DMS79 (cell line): ENCODE measurements at regions not wholly inside any gene's neighbourhood (a gene's known extent, or its start where the extent isn't known, plus 50 kb on each side); places are given as distances from the start of the nearest gene placed in this dataset.
"Not testable (repeated sequence)": the region's sequence is repeated elsewhere in the genome, so short reads cannot be mapped to it uniquely, and the experiment has no call there.

Source experiments
- DNase-seq: peaks from one replicate; lab custom pipeline; 2025; lab: John Stamatoyannopoulos, UW

DNA sequence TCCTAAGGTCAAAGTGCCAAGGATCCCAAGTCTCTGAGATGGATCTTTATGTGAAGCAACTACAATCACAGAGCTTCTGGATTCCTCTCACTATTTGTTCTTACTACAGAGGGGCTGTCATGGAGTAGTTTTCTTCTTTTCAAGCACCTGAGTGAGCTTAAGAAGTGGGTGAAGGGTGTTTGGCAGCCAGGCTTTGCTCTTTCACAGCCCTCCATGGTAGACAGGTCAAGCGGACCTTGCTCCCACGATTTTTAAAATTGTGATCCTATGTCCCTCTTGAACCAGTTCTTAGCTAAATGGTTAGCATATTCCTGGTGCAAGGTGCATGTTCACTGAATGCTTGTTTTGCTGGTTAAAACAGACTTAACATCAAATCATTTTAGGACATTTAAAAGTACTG is 332.2 kb downstream of the GADD45G start:
- no peak for DNase-seq

DNA sequence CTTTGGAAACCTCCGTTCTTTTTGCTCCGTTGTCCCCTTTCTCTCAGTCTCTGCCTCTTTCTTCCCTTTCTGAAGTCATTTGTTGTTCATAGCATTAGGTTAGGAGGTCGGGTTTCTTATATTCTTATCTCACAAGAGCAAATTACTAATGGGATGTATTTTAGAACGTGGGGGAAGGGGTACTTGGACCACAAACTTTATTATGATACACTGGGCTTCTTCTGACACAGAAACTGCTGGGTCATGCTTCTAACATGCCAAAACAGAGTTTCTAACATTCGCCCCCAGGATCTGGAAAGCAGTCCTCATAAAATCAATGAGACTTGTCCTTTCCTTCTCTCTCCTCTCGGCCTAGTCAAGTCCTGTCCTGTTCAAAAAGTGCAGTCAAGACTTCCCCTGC is 334.4 kb downstream of the GADD45G start:
- DNase-seq, result no peak

DNA sequence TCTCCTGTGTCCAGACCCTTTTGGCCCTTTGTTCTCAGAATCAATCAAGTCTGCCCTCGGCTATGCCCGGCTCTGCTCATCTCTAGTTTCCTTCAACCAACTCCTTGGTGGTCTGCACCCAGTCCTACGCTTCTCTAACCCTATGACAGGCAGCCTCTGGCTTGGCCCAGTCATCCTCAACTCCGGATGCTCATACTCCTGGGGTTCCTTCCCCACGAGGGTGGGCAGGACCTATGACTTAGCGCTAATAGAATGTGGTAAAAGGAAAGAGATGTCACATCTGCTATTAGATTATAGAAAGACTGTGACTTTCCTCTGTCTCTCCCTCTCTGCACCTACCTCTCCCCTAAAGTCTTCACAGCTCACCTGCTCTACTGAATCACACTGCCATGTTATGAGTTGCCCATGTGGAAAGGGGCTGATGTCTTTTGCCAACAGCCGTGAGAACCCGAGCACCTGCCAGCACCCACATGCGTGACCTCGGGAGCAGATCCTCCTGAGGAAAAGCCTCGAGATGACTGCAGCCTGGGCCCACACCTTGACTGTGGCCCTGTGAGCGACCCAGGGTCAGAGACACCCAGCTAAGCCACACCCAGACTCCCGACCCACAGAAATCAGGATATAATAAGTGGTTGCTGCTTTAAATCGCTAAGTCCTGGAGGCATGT is 334.9 kb downstream of the GADD45G start:
- DNase-seq, result no peak

DNA sequence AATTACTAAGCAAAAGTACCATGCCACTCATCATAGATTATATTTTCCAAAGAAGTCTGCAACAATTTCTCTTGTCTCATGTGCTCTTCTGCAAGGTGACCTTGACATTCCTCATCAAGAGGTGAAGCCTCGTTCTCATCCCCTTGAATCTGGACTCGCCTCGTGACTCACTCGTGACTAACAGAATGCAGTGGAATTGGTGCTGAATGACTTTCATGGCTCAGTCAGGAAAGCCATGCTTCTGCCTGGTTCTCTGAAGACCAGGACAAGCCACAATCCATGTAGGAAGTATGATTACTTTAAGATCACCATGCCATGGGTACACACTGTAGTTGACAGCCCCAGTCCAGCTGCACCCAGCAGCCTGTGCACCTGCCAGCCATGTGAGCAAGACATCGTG is 335.8 kb downstream of the GADD45G start:
- DNase-seq, result no peak

DNA sequence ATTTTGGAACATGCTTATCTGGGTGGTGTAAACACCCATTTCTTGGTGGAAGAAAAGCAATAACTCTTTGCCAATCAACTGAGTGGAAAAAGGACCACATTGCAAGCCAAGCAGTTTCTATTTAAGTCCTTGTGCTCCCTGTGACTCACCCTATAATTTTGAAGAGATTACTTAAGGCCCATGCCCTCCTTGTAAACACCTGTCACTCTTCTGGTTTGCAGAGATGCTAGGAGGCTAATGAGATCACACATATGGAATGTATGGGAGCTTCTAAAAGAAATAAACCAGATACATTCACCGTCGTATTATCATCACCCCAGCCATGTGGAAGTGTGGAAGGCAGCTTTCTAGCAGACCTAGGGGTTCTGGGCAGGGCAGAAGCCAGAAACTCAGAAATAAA is 337.1 kb downstream of the GADD45G start:
- peak; percentile 28 for DNase-seq

DNA sequence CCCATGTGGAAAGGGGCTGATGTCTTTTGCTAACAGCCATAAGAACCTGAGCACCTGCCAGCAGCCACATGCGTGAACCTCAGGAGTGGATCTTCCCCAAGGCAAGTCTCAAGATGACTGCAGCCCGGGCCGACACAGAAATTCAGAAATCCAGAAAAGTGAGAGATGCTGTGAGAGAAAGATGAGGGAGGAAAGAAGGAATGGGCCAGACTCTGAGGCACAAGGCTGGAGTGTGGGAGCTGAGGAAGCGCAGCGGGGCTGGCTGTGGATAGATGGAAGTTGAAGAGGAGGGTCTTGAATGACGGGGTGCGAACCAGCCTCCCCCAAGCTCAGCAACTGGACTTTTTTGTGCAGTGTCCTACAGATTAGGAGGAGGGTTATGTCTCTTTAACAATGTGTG is 337.8 kb downstream of the GADD45G start:
- DNase-seq, result no peak

DNA sequence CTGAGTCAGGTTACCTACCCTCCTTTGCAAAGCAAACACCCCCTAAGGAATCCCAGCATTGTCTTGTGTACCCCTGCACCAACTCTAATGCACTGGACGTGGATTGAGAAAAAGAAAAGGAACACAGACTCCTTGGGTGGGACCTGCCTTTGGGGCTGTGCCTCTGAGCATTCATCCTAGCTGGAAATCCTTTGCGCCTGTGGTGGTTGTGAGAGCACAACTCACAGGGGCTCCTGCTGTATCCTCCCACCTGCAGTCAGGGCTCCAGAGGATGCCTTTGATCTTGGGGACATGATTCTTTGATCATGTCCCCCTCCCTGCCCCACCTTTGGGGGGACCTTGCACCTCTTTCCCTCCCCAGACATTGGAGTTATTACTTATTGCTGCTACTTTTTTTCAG is 338.5 kb downstream of the GADD45G start:
- DNase-seq, result no peak

DNA sequence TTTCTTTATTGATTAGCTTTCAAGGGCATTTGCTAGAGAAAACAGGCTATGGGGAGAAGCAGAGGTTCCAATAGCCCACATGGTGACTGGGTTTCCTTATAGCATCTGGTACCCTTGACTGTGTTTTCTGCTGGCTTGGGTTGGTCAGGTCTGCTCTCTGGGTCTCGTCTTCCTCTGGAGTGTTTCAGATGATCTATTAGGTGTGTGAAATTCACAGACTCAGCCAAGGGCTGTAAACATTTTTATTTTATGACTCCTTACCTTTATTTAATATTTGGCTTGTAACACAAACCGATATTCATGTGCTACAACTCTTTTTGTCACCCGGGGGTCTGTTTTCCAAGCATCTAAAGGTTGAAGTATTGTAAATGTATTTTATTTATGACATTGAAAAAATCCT is 338.9 kb downstream of the GADD45G start:
- DNase-seq, result no peak

DNA sequence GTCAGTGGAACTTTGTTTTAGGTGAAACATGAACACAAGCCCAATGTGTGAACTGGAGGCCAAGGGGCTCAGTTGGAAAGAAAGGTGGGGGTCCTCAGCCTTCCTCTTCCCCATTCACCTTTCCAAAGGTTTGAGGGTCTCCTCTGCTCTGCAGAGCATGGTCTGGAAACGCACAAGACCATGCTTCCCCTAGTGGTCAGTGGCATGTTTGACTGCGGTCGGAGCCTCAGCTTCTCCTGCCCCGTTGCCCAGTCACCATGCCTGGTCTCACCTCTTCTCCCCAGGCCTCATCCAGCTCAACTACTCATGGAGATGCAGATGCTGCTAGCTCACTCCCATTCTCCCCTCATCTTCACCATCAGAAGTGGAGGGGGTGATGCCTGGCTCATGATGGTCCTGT is 340.3 kb downstream of the GADD45G start:
- no peak for DNase-seq

DNA sequence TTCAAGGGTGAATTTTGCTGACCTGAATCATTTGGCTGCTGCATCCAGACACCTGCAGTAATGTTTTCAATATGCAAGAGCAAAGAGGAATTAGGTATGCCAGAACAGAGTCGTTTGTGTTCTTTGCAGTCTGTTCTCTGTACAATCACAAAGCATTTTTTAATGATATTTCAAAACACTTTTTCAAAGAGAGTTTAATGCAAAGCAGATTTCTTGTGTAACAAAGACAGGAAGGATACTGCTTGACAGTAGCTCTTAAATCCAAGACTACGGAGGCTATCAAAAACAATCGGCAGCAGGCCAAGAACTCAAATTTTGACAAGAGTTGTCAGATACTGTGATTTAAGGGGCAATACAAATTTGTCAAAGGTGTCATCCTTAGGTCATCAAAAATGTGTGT is 341.9 kb downstream of the GADD45G start:
- DNase-seq, result no peak

DNA sequence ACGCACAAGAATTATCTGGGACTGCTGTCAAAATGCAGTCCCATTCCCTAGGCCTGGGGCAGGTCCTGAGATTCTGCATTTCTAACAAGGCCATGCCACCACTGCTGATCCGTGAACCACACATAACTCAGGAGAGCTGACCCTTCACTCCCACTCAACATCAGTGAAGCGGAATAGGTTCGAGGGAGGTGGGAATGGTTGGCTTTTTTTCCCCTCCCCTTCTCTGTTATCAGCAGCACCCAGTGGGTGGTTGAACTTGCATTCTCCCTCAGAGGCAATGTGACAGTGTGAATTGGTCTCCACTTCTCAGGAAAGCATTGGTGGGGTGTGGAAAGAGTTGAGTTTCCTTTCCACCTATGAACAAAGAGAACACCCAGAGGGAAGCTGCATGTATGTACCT is 344.3 kb downstream of the GADD45G start:
- DNase-seq, result no peak

DNA sequence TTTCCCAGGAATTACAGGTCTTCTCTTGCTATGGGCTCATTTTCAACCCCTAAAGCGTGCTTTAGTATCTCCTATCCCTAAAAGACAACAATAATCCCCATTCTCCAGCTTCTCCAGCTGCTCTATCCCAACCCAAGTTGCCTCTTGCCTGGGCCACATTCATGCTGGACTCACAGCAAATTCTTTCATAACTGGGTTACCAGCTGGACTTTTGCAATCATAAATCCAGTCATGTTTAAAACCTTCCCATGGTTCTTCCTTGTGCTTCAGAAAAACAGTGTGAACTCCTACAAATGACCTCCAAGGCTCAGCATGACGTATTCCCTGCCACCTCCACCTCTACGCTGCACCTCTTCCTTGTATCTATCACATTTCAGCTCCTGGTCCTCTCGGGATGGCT is 346.9 kb downstream of the GADD45G start:
- DNase-seq, result no peak

DNA sequence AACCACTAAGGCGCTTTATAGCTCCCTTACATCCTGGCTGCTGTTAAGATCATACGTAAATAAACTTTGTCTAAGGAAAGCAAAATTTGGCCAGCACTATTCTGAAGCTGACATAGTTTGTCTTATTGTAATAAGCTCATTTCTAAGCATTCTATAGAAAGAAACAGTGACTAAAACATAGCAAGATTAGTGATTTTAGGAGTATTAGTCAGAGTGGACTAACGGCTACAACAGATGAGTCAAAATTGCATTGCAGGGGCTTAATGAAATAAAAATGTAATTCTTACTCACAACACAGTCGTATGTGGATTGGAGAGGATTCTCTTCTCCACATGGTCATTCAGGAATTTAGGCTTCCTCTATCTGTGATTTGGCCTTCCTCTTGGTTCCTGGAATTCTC is 347.6 kb downstream of the GADD45G start:
- DNase-seq, result no peak

DNA sequence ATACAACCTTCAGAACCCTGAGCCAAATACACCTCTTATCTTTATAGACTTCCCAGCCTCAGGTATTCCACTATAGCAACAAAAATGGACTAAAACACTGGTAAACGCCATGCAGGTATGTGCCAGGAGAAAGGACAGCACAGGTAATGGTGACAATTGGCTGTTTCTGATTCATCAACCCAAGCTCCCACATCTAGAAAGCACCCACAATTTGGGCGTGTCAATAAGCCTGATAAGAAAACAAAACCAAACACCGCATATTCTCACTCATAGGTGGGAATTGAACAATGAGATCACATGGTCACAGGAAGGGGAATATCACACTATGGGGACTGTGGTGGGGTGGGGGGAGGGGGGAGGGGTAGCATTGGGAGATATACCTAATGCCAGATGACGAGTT is 348.5 kb downstream of the GADD45G start:
- not testable (repeated sequence) for DNase-seq

DNA sequence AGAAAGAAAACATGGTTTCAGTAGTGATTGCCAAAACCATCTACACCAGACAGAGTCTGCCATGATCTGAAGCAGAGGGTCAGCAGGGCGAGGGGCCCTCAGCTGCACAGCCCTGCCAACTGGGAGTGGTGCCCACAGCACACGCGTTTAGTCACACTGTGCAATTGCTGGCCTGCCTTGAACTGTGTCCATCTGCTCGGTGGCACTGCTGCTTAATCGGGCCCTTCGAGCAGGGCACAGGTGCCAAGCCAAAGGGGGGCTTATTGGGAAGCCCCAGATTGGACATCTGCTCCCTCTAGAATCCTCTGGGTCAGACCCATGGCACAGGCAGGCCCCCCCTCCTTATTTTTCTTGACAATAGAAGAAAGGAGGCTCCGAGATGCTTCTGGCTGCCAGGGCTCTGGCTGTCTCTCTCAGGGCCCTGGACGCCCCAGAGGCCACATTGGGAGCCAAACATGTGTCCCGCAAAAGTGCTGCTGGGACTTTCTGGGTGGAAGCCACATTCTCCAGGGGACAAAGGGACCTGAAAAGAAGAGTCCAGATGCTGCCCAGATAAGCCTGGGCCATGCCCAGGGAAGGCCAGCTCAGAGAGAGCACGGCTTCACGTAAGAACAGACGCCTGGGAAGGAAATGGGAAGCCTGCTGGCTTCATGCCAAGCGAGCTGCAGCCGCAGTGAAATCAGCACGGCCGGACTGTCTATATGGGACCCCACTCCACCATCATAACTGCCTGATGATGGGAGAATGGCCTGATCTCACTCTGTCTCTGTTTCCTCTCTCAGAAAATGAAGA is 349.2 kb downstream of the GADD45G start:
- peak; percentile 51 for DNase-seq

DNA sequence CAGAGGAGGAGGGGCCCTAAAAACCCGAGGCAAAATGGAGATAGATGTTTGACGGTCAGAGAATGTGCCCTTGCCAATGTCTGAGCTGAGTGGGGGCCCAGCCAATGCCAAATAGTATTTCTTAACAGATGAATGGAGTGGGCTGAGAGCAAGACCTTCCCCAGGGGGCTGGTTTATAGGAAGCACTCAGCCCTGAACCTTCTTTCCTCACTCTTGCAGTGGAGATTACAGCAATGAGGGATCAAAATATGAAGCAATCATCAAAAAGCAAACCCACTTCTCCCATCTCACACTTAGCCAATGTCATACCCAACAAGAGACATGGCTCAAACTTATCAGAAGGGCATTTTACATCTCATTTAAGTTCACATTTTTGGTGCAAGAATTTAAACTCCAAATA is 350.3 kb downstream of the GADD45G start:
- no peak for DNase-seq

DNA sequence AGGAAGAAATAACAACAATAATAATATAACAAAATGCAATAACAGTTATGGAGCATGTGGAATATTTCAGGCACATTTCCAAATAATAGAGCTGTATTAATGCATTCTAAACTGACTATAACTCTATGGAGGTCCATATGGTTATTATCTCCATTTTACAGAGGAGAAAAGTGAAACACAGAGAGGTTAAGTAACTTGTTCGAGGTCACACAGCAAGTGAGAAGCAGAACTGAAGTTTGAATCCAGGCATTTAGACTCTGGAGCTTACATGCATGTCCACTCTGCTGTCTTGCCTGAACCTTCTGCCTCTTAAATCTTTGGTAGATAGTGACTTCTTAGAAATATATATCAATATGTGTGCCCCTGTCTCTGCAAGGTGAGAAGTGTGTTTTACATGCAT is 350.8 kb downstream of the GADD45G start:
- no peak for DNase-seq

DNA sequence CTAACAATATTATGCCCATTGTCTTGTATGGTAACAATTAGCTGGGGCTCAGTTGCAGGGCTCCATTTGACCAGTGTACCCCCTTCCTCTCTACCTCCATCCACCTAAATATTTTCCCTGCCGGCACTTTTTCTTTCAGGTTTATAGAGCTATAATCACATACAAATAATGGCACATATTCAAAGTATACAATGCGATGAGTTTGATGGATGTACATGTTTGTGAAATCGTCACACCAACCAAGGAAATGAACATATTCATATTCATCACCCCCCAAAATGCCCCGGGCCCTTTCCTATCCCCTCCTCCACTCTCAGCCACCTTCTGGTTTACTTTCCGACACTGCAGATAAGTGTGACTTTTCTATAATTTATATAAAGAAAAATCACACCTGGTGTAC is 351.5 kb downstream of the GADD45G start:
- DNase-seq, result no peak

DNA sequence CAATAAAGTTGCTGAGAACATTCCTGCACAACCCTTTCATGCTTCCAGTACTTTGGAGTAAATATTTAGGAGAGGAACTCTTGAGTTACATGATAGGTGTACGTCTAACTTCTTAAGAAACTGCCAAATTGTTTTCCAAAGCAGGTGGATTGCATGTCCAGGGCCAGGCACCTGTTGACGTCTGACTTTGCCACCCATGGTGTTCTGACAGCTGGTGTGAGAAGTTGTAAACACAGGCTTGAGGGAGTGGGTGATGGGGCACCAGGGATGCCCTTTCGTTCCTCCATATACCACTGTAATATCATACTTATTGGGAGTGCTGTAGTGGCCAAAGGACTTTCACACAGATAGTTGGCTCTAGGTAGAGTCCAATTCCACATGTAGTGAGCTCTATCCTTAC is 352.1 kb downstream of the GADD45G start:
- DNase-seq, result no peak

DNA sequence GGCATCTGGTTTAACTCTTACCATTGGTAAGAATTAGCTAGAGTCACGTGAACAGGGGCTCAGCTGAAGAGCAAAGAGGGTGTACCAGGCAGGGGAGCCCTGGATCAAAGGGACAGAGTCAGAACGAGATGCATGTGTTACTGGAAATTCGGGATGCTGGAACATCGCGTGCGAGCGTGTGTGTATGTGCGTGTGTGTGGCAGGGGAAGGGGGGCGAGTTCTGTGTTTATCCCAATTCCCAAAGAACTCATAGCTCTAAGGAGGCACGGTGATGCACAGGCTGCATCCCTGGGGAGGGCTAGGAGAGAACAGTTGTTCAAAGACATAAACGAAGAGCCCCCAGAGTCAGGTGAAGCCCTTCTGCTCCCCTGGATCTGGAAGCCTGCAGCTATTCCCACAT is 353.3 kb downstream of the GADD45G start:
- DNase-seq, result no peak

DNA sequence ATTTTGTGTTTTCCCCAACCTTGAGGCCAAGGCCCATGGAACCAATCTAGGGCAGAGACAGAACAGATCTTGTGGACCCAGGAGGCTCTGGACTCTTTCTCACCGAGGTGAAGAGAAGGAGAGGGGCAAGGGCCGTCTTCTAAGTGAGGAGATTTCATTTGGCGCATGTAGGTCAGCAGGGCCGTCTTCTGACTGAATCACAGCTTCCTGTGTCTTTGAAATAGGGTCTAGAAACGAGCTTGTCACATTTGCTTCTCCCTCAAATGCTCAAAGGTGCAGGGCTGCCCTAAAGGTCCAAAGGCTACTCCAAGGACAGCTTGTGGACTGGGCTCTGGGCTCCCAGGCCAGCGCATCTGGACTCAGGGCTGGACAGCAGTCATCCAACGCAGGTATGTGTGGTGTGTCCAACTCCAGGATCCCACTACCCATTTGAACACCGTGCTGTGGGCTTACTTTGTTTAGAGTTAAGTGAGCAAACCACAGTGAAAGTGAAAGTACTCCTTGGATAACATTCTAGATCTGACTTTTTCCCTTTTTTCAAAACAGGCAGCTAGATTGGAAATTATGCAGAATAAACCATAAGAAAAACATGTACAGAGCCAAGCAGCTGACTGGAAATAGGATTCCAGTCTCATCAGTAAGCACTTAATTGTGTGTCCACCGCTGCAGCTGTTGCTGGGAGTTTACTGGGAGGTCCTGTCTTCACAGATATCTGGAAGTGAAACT is 357.0 kb downstream of the GADD45G start:
- DNase-seq, result no peak

DNA sequence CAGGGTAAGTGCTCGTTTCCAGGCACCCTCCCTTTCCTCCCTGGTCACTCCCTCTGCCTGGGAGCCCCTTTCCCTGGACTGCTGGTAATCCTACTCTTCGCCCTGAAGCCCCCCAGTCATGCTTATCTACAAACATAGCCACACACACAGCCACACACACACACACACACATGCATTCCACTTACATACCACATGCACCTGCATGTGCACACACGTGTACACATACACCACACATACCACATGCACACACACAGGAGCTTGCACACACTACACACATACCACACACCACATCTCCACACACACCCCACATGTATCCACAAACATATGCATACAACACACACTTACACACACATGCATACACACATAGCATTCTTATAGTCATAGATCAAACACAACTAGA is 358.5 kb downstream of the GADD45G start:
- DNase-seq, result no peak

DNA sequence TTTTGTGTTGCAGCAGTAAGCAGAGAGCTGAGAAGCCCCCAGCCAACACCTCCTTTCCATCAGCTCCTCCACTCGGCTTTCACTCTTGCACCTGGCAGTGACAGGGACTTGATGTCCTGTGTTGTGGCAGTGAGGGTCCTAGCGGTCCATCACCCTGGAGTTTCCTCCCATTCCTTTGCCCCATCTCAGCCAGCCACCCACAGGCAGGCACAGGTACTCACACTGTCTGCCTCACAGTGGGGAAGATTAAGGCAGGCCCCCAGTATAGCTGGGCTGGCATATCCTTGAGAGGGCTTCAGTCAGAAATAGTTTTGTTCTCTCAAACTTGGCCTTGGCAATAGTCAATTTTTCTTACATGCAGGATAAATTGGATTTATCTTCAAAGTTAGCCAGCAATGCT is 362.7 kb downstream of the GADD45G start:
- DNase-seq, result no peak
